Upper lobe of right lung (tissue), 1 donor: ENCODE measurements at regions not wholly inside any gene's neighbourhood (a gene's known extent, or its start where the extent isn't known, plus 50 kb on each side); places are given as distances from the start of the nearest gene placed in this dataset.
A peak's percentile ranks its signal among the peaks of the same experiment; 100 is the strongest.

Experiments used
- ATAC-seq: fragments of 200-7000 bp; cut with Tn5 transposase; one replicate; pipeline ENCODE4 v1.9.1; 2020; ENCODE audit warnings: mild to moderate bottlenecking, moderate library complexity
- DNase-seq: peaks from one replicate; pipeline ENCODE4 v3.0.0-alpha.2; 2020
- H3K27ac ChIP-seq: fragments of 200-600 bp; one replicate; pipeline ENCODE4 v1.8.0; 2022
- H3K27me3 ChIP-seq: fragments of 200-600 bp; one replicate; pipeline ENCODE4 v1.8.0; 2022; ENCODE audit warnings: mild to moderate bottlenecking
- H3K36me3 ChIP-seq: fragments of 200-600 bp; one replicate; pipeline ENCODE4 v1.8.0; 2022
- H3K4me1 ChIP-seq: fragments of 200-600 bp; one replicate; pipeline ENCODE4 v1.8.0; 2022
- H3K4me3 ChIP-seq: fragments of 200-600 bp; one replicate; pipeline ENCODE4 v1.8.0; 2022; ENCODE audit warnings: mild to moderate bottlenecking
- H3K9me3 ChIP-seq: fragments of 200-600 bp; one replicate; pipeline ENCODE4 v1.8.0; 2022
- intact Hi-C: fragments of 100-400 bp; cut with DNase I; formaldehyde crosslinking; loops from one replicate; pipeline ENCODE4 v1.11.0; 2022
- TF ChIP-seq, protein P1 (sequence below): fragments of 200-600 bp; IDR thresholded peaks from one replicate; pipeline ENCODE4 v1.8.0; 2022; ENCODE audit warnings: antibody characterized with exemption
- donor health status: DM: no; HTN: yes; CAD: no; lungs with severe emphysema.

- ATAC-seq (no peak), DNase-seq (no peak)
- Histone ChIP-seq H3K4me1 (no peaks in the 10 kb centered on the region), H3K9me3 (no peaks in the 10 kb centered on the region), H3K4me3 (no peak overlapping the region), H3K27me3 (no peaks in the 10 kb centered on the region), H3K36me3 (no peaks in the 10 kb centered on the region), H3K27ac (no peak overlapping the region)
- intact Hi-C loops: no loop called here
- TF ChIP-seq, protein P1, sequence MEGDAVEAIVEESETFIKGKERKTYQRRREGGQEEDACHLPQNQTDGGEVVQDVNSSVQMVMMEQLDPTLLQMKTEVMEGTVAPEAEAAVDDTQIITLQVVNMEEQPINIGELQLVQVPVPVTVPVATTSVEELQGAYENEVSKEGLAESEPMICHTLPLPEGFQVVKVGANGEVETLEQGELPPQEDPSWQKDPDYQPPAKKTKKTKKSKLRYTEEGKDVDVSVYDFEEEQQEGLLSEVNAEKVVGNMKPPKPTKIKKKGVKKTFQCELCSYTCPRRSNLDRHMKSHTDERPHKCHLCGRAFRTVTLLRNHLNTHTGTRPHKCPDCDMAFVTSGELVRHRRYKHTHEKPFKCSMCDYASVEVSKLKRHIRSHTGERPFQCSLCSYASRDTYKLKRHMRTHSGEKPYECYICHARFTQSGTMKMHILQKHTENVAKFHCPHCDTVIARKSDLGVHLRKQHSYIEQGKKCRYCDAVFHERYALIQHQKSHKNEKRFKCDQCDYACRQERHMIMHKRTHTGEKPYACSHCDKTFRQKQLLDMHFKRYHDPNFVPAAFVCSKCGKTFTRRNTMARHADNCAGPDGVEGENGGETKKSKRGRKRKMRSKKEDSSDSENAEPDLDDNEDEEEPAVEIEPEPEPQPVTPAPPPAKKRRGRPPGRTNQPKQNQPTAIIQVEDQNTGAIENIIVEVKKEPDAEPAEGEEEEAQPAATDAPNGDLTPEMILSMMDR: no peak
Measured at GRCh38 chr3:84904212-84904611, 54.6 kb upstream of the CADM2 start.

- no peak for DNase-seq
- no peak overlapping the region for H3K4me3 ChIP-seq
- H3K27me3 ChIP-seq: no peaks in the 10 kb centered on the region
- H3K4me1 ChIP-seq: no peaks in the 10 kb centered on the region
- TF ChIP-seq, protein P1: no peak
- no peaks in the 10 kb centered on the region for H3K9me3 ChIP-seq
- ATAC-seq: no peak
- no peak overlapping the region for H3K27ac ChIP-seq
- H3K36me3 ChIP-seq: no peaks in the 10 kb centered on the region
- intact Hi-C loops: no loop called here
Measured at GRCh38 chr3:84904816-84905555, 53.8 kb upstream of the CADM2 start.

DNA sequence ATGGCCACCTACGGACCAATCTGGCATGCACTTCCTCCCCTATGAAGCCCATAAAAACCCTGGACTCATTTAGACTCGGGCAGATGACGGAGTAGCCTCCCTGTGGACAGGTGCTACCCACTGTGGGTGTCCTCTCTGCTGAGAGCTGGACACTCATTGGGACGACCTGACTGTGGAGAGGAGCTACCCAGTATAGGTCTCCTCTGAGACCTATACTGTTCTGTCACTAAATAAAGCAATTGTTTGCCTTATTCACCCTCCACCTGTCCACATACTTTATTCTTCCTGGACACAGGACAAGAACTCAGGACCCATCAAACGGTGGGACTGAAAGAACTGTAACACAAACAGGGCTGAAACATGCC is 53.3 kb upstream of the CADM2 start:
- intact Hi-C loops: no loop called here
- Histone ChIP-seq H3K27me3 (no peaks in the 10 kb centered on the region), H3K9me3 (no peaks in the 10 kb centered on the region), H3K27ac (no peak overlapping the region), H3K4me1 (no peaks in the 10 kb centered on the region), H3K4me3 (no peak overlapping the region), H3K36me3 (no peaks in the 10 kb centered on the region)
- TF ChIP-seq, protein P1: no peak
- DNase-seq (no peak), ATAC-seq (no peak)

DNA sequence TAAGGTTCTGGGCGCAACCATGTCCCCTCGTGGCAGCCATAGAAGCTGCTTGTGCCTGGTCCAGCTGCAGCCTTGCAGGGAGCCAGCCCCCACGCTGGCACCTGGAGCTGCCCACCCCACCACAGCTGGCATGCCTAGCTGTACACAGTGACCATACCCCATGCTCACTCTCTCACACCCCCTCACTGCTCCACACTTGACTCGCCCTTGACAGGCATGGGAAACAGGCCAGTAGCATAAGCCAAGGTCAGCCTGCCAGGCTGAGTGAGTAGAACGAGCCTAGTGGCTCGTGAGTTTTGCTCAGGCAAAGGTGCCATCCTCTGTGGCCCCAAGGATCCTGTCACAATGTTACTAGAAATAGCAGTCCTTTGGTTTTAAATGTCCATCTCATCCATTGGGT is 52.7 kb upstream of the CADM2 start:
- no peaks in the 10 kb centered on the region for H3K9me3 ChIP-seq
- H3K4me3 ChIP-seq: no peak overlapping the region
- no peak overlapping the region for H3K27ac ChIP-seq
- intact Hi-C loops: no loop called here
- TF ChIP-seq, protein P1: no peak
- no peaks in the 10 kb centered on the region for H3K27me3 ChIP-seq
- H3K36me3 ChIP-seq: no peaks in the 10 kb centered on the region
- no peak for DNase-seq
- H3K4me1 ChIP-seq: no peaks in the 10 kb centered on the region
- peak; percentile 47 for ATAC-seq
